ENCODE measurements at regions not wholly inside any gene's neighbourhood (a gene's known extent, or its start where the extent isn't known, plus 50 kb on each side); places are given as distances from the start of the nearest gene placed in this dataset.
"Not testable (repeated sequence)": the region's sequence is repeated elsewhere in the genome, so short reads cannot be mapped to it uniquely, and the experiment has no call there.

DNA sequence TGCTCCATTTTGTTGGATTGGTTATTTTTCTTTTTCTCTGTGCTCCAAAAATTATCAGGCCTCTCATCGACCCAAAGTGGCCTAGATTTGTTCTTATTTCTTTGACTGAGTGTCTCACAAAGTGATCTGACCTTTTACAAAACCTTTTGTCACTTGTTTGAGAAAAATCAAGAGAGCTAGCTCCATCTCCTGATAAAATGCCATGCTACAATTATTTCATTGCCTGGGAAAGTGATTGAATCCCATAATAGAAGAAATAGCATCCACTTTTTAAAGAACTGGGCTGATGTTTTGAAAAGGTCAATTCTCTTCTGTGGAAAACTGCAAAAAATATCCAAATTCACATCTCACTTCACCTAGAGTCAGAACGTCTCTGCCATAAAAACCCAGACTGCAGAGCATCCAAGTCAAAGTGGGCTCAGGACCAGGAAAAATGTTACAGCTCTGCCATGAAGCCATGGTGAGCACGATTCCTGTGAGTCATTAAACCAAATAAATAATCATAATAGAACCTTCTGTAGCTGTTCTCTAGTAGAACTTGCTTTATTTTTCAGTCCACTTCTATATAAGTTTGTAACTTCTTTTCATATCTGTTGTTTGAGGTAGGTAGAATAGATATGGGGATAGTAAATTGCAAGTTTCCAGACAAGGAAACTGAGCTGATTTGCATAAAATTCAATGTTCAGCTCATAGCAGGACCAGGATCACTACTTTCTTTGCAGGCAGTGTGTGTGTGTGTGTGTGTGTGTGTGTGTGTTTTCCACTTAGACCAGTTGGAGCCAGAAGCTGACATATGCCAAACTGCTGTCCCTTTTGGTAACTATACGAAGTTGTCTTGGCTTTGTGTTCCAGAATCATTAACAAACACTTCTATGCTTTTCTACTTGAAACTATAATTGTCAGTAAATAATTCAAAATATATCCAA is 632.5 kb upstream of the ANKRD30A start:
- no peak for DNase-seq (ENCODE audit: low spot score)

DNA sequence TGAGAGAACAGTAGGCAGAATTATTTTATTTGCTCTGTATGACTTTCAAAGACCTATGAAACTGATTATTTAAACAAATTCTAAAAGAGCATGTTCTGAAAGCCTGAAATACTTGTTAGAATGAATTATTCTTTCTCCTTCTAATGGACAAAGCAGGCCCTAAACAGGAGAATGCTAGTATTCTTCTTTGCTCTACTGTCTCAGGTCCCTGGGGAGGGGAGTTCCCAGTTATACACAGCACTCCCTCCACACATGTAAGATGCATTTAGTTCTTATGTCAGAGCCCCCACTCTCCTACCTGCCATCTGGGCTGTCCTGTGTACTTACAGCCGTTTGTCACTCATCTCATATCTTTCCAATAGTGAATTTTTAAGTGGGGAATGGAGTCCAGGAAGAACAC is 633.5 kb upstream of the ANKRD30A start:
- no peak for DNase-seq (ENCODE audit: low spot score)

DNA sequence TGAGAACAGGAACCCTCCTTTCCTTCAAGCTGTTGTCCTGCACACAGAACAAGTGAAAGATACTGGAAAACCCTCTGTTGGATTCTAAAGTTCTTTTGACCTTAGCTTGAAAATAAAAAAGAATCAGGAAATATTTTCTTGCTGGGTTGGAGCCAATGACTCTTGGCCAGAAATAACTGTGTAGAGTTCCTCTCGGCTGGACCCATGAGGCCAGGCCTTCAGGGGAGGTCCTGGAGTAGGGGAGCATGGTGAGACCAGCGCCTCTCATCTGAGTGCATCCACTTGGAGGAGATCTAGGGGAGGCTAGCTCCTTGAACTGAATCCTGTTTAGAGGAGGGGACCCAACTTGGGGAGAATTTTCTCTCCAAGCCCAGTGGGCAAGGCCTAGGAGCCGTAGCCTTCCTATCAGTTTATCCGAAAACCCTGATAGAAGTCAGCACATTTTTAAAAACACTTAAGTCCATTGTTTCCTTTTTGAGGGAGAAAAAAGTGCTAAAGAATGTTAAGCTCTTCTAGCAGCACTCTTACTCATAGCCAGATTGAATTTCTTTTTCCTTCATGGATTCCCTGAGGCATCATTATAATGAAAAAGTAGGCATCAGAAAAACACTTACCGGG is 635.7 kb upstream of the ANKRD30A start:
- DNase-seq (ENCODE audit: low spot score), result no peak

GRCh38 chr10:36489181-36489580 is 636.2 kb upstream of the ANKRD30A start:
- no peak for DNase-seq (ENCODE audit: low spot score)

DNA sequence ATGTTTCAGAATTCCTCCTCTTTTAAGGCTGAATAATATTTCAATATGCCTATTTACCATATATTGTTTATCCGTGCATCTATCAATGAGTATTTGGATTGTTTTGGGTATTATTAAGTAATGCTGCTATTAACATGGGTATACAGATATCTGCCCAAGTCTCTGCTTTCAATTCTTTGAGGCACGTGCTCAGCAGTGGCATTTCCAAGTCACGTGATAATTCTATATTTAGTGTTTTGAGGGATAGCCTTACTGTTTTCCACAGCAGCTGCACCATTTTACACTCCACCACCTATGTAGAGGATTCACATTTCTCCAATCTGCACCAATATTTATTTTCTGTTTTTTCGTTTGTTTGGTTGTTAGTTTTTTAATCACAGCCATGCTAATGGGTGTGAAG is 636.8 kb upstream of the ANKRD30A start:
- no peak for DNase-seq (ENCODE audit: low spot score)

- DNase-seq (ENCODE audit: low spot score), result no peak
These were observed 646.3 kb upstream of the ANKRD30A start for GRCh38 chr10:36479073-36479472.

GRCh38 chr10:36476399-36476798 is 649.0 kb upstream of the ANKRD30A start:
- DNase-seq (ENCODE audit: low spot score), result no peak

GRCh38 chr10:36475746-36476145 is 649.7 kb upstream of the ANKRD30A start:
- no peak for DNase-seq (ENCODE audit: low spot score)

- DNase-seq (ENCODE audit: low spot score), result no peak
These were observed 650.9 kb upstream of the ANKRD30A start for GRCh38 chr10:36474456-36474855.

GRCh38 chr10:36473122-36473521 is 652.3 kb upstream of the ANKRD30A start:
- DNase-seq (ENCODE audit: low spot score), result no peak

- no peak for DNase-seq (ENCODE audit: low spot score)
These were observed 655.8 kb upstream of the ANKRD30A start for GRCh38 chr10:36469585-36469984.

GRCh38 chr10:36468620-36469019 is 656.8 kb upstream of the ANKRD30A start:
- DNase-seq (ENCODE audit: low spot score), result no peak

- DNase-seq (ENCODE audit: low spot score), result no peak
These were observed 659.6 kb upstream of the ANKRD30A start for GRCh38 chr10:36465604-36466379.

GRCh38 chr10:36464291-36464690 is 661.1 kb upstream of the ANKRD30A start:
- no peak for DNase-seq (ENCODE audit: low spot score)

- no peak for DNase-seq (ENCODE audit: low spot score)
These were observed 662.0 kb upstream of the ANKRD30A start for GRCh38 chr10:36463390-36463789.

GRCh38 chr10:36462194-36462593 is 663.2 kb upstream of the ANKRD30A start:
- DNase-seq (ENCODE audit: low spot score), result no peak

GRCh38 chr10:36458437-36458836 is 667.0 kb upstream of the ANKRD30A start:
- DNase-seq (ENCODE audit: low spot score), result not testable (repeated sequence)

- no peak for DNase-seq (ENCODE audit: low spot score)
These were observed 667.6 kb upstream of the ANKRD30A start for GRCh38 chr10:36457751-36458150.

DNA sequence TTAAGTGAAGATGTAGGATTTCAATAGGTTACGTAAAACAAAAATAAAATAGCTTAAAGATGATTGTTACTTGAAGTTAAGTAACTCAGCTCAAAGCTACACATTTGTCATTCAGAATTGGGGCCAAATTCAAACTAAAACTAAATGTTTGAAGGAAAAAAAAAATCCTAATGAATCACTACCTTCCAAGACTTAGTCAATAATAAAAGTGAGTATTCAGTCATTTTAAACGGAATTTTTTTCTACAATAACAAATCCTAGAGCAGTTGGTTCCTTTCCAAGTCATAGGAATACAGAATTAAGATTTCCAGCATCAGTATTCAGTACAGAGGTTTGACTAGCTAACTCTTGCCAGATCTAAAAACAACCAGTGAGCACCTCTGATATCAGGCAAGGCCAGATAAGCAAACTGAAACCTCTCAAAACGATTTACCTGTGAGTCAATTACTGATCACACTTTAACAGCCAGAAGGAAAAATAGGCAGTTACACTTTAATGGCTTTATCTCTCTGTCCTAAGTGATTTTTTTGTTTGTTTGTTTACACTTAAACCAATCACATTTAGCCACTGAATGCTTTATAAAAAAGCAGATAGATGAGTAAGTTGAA is 669.8 kb upstream of the ANKRD30A start:
- DNase-seq (ENCODE audit: low spot score), result no peak

GRCh38 chr10:36452851-36453250 is 672.5 kb upstream of the ANKRD30A start:
- no peak for DNase-seq (ENCODE audit: low spot score)

- DNase-seq (ENCODE audit: low spot score), result no peak
These were observed 673.9 kb upstream of the ANKRD30A start for GRCh38 chr10:36451391-36451970.

DNA sequence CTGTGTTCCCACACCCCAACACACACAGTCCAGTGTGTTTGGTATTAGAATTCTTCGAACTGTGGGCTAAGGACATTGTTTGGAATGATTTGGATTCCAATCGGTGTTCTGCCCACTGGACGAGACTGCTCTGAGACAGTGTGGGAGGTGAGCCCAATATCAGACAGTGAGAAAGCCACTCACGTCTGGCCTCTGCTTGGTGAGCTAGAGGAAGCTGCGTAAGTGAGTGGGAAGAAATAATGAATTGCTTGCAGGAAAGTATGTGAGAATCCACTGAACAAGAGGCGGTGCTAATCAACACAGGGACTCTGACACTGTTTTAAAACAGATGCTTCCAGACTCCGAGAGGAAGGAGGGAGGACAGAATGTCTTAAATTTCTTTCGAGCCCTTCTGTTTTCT is 675.0 kb upstream of the ANKRD30A start:
- DNase-seq (ENCODE audit: low spot score), result no peak
